T1000 (cell line): ENCODE measurements at regions not wholly inside any gene's neighbourhood (a gene's known extent, or its start where the extent isn't known, plus 50 kb on each side); places are given as distances from the start of the nearest gene placed in this dataset.

Experiments used
- DNase-seq: peaks from one replicate; lab custom pipeline; 2025; ENCODE audit warnings: mixed read lengths; lab: John Stamatoyannopoulos, UW

- no peak for DNase-seq
These were observed 962.4 kb upstream of the SOX9 start for GRCh38 chr17:71158437-71158836.

GRCh38 chr17:71163121-71163812, 957.6 kb upstream of the SOX9 start:
- DNase-seq, result no peak

DNA sequence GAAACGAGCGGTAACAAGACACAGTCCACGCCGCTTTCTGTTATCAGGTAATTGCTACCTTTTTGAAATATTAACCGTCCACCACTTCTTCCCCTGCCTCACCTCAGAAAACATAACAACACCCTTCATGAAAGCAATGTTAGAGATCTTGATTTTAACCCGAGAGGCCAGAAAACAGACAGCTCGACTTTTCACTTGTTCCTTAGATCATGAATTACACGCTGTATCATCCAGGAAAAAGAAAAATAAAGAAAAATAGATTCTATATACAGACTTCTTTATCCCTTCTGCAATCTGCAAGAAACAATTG, 957.1 kb upstream of the SOX9 start:
- no peak for DNase-seq

- no peak for DNase-seq
These were observed 956.3 kb upstream of the SOX9 start for GRCh38 chr17:71164561-71164960.

DNA sequence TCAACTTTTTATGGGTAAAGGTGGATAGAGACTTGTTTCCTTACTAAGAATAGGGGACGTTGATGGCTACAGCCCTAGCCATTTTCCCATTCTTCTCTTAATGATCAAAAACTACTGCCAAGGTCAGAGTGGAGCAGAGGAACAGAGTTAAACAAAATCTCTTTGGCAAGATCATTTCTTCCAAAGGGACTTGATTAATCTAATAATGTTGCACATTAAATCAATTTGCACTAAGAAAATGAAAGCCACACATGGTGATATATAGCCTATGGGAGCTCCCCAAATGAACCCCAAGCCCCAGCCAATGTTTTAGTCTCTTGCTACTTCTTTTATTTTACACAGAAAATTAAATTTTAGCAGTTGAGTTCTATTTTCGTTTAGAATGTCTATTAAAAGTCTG, 954.5 kb upstream of the SOX9 start:
- no peak for DNase-seq

- DNase-seq, result no peak
These were observed 952.6 kb upstream of the SOX9 start for GRCh38 chr17:71168053-71168741.

- DNase-seq, result no peak
These were observed 950.8 kb upstream of the SOX9 start for GRCh38 chr17:71170070-71170469.

GRCh38 chr17:71171270-71171669, 949.5 kb upstream of the SOX9 start:
- DNase-seq, result no peak

GRCh38 chr17:71173991-71174390, 946.8 kb upstream of the SOX9 start:
- DNase-seq, result no peak

- no peak for DNase-seq
These were observed 944.5 kb upstream of the SOX9 start for GRCh38 chr17:71176331-71176730.

DNA sequence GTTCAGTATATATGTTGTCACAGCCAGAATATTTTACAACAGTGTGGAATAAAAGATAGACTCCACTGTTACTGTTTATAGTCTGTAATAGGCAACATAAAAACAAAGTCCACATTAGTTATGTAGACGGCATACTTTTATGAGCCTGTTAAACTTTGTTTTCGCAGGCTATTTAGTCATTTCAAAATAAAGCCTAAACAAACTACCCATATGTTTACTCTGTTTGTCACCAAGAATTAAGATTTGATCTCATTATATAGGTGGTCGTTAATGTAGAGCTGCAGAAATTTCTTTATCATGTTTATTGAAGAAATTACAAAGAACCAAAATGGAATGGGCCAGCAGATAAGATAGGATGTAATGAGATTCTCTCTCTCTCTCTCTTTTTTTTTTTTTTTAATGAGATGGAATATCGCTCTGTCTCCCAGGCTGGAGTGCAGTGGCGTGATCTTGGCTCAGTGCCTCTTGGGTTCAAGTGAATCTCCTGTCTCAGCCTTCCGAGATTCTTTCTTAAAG, 943.8 kb upstream of the SOX9 start:
- no peak for DNase-seq

GRCh38 chr17:71180801-71181385, 939.9 kb upstream of the SOX9 start:
- DNase-seq, result peak; percentile 72

DNA sequence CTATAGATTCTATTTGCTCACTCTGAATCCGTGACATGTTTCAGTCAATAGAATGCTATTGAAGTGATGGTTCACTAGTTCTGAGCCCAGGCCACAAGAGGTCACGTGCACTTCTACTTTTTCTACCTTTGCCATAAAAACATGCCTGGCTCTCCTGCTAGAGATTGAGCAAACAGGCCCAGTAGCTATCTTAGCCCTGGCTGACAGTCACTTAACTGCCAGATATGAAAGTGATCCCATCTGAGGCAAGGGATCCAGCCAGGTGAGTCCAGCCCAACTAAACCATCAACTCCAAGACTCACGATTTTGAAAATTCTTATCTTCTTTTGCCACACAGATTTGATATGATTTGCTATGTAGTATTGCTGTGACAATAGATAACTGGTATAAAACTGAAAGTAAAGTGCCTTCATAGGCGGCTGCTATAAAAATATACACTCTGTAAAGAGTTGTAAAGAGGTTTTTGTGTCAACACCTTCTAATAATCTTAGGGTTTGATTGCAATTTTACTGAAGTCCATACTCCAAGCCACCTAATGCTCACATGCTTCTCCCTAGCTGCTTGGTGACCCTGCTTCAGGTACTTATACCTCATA, 937.7 kb upstream of the SOX9 start:
- no peak for DNase-seq

DNA sequence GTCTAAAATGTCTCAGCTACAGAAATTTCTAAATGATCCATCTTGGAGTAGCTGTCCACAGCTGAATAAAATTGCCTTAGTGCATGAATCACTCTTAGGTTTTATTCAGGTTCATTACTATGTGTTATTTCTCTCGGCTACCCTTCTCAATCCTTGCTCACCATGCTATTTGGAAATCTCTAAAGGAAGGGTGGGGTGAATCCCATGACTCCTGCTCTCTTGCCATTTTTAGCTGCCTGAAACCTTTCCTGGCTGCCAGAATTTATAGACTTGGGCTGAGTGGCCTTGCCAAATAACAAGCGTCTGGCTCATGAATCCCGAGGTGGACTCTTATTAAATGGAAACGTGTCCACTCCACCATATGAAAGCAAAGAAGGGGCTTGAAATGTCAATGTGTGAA, 936.1 kb upstream of the SOX9 start:
- DNase-seq, result no peak

- no peak for DNase-seq
These were observed 933.5 kb upstream of the SOX9 start for GRCh38 chr17:71187145-71187878.

DNA sequence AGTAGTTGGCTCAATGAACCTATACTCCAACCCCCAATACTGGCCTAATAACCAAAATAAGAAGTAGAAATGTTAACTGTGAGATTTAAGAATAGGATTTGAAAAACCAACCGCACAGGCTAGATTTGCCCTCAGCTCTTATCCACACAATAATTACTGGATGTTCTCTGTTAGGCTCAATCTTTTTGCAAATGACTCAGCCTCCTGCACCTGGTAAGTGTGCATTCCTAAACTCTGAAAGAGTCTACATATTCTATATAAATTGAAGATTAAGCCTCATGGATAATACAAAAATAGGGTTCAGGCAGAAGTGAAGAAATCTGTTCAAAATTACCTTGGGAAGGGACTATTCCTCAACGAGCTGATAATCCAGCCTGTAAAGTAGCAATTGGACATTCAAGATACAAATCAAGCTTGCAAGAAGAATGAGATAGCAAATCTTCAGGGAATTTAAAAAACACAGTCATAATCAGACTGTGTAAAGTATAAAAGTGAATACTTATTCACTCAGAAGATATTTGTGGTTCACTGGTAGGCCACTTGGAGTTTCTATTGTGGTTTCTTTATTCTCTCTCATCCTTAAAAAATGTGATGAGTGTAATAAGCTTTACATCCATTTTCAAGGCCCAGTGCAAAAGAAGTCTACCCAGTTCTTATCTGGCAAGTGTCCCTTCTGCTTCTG, 931.9 kb upstream of the SOX9 start:
- DNase-seq, result peak; percentile 9

- DNase-seq, result no peak
These were observed 931.4 kb upstream of the SOX9 start for GRCh38 chr17:71189493-71189831.

DNA sequence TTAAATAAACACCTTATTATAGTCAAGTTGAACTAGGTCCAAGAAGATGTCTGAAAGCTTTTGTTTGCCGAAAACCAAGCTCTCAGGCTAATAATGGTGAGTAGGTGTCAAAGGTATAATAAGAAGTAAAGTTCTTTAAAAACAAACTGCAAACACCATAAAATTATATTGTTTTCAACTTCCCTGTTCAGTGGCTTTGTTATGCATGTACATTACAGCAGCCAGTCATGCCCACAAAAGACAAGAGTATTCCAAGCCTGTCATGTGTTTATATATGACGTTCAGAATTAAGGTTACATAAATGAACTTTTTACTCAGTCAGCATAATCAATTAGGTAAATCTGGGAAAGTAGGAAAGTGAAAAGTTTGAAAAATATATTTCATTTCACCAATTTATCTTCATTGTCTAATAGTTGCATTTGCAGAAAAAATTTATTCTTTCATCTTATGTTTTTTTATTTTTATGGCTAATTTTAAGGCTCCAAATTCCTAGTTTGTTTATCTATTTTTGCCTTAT, 928.7 kb upstream of the SOX9 start:
- no peak for DNase-seq

DNA sequence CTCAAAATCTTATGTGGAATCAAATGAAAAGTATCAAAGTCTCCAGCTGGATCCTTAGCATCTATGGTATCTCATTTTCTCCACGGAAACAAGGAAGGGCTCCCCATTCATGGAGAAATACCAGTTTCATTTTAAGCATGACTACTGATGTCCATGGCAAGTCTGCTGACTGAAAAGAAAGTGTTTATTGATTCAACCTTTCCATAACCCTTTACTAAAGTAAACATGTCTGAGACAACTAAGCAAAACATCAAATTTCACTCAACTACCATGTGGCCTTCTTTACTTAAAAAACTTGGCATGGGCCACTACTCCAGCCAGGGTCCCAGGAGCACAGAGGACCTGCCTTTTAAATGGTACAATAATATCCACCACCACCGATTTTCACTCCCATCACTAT, 928.0 kb upstream of the SOX9 start:
- DNase-seq, result no peak

GRCh38 chr17:71200597-71200996, 920.2 kb upstream of the SOX9 start:
- no peak for DNase-seq

DNA sequence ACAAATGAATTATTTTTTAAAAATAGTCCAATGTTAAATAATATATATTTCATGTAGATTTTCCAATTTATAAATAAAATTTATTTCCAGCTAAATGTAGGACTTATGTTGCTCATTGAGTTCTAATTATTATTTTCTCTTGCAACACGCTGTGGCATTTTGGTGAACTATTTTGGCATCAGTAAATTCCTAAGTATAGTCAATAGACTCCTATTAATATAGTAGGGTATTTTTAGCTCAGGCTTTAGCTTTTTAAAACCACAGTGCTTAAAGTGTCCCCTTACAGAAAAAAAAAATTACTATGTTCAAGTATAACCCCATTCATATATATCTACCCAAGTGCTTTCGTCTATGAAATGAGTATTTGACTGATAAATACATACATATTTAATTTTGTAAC, 919.2 kb upstream of the SOX9 start:
- no peak for DNase-seq

- no peak for DNase-seq
These were observed 918.4 kb upstream of the SOX9 start for GRCh38 chr17:71202449-71202848.
